Endothelial cell of umbilical vein (primary cell): ENCODE measurements at regions not wholly inside any gene's neighbourhood (a gene's known extent, or its start where the extent isn't known, plus 50 kb on each side); places are given as distances from the start of the nearest gene placed in this dataset.

ENCODE experiments used
- BruUV-seq: library from RNA; stranded (reverse); fragments of 400-500 nt; replicated peaks from 2 replicates; lab custom pipeline; 2021; lab: Mats Ljungman, UMichigan
- CTCF ChIA-PET: fragments of 300-600, 350-600 bp; sonication (Branson Sonifier 250); formaldehyde crosslinking; loops from one replicate; lab custom pipeline; 2021; ENCODE audit warnings: antibody characterized with exemption, inconsistent platforms; lab: Charles Lee
- POLR2A ChIA-PET: fragments of 300-600, 350-600 bp; sonication (Branson Sonifier 250); formaldehyde crosslinking; loops from one replicate; lab custom pipeline; 2021; ENCODE audit warnings: antibody characterized with exemption, inconsistent platforms; lab: Charles Lee
- DNase-seq: peaks from one replicate; pipeline ENCODE4 v3.0.0-alpha.2; 2011; ENCODE audit warnings: low read depth, low spot score
- FAIRE-seq: peaks from 2 replicates; lab custom pipeline; 2011; peaks lifted over from hg19 to GRCh38; lab: Jason Lieb, UNC
- H2AFZ ChIP-seq: 2 replicates; pipeline ENCODE4 v1.6.0; 2012; ENCODE audit warnings: low read depth, low read length, control low read depth, inconsistent platforms
- H3K27ac ChIP-seq: 2 replicates; pipeline ENCODE4 v1.5.1; 2011; ENCODE audit warnings: low read depth, mild to moderate bottlenecking, control low read depth, low read length, moderate library complexity; ENCODE audit not compliant: insufficient read depth
- H3K27me3 ChIP-seq, 2 experiments: 2 replicates each; pipeline versions ENCODE4 v1.6.0 to v1.6.1; 2011; ENCODE audit warnings: low read length in 2 of 2, mixed read lengths in 1 of 2; ENCODE audit not compliant: control insufficient read depth in 2 of 2, insufficient read depth in 2 of 2
- H3K36me3 ChIP-seq, 2 experiments: 2 replicates in 1 of 2; 3 replicates in 1 of 2; pipeline ENCODE4 v1.5.1; 2011; ENCODE audit warnings: low read length in 2 of 2, mild to moderate bottlenecking in 1 of 2, moderate library complexity in 1 of 2; ENCODE audit not compliant: control insufficient read depth in 2 of 2, insufficient read depth in 2 of 2; ENCODE audit errors: extremely low read depth in 1 of 2
- H3K4me1 ChIP-seq: 3 replicates; pipeline ENCODE4 v1.5.1; 2011; ENCODE audit warnings: mild to moderate bottlenecking, low read length; ENCODE audit not compliant: control insufficient read depth, insufficient read depth; ENCODE audit errors: extremely low read depth
- H3K4me2 ChIP-seq: 2 replicates; pipeline ENCODE4 v1.6.1; 2011; ENCODE audit warnings: low read length, control low read depth, mixed read lengths; ENCODE audit not compliant: insufficient read depth
- H3K4me3 ChIP-seq, 3 experiments: fragments of 200-600 bp in 1 of 3; sonication (generic), shearing (Covaris generic) in 1 of 3; replicated peaks in 1 of 3; 2 replicates each; pipeline ENCODE4 v1.5.1; 2011 to 2016; ENCODE audit warnings: control low read depth in 3 of 3, low read length in 3 of 3, mild to moderate bottlenecking in 2 of 3, inconsistent platforms in 1 of 3, low read depth in 1 of 3, moderate library complexity in 1 of 3; ENCODE audit not compliant: insufficient read depth in 1 of 3
- H3K79me2 ChIP-seq: 2 replicates; pipeline ENCODE4 v1.6.0; 2012; ENCODE audit warnings: low read length, inconsistent platforms; ENCODE audit not compliant: control insufficient read depth, insufficient read depth
- H3K9ac ChIP-seq: replicated peaks from 2 replicates; pipeline ENCODE3; 2011; ENCODE audit warnings: low read length, control low read depth; ENCODE audit not compliant: insufficient read depth; ENCODE audit errors: extremely low read depth
- H3K9me1 ChIP-seq: replicated peaks from 3 replicates; pipeline ENCODE4 v1.6.0; 2011; ENCODE audit warnings: mild to moderate bottlenecking, low read length; ENCODE audit not compliant: control insufficient read depth, insufficient read depth; ENCODE audit errors: extremely low read depth
- H3K9me3 ChIP-seq: replicated peaks from 2 replicates; pipeline ENCODE4 v1.5.1; 2012; ENCODE audit warnings: low read length, inconsistent platforms; ENCODE audit not compliant: control insufficient read depth, insufficient read depth
- H4K20me1 ChIP-seq: replicated peaks from 2 replicates; pipeline ENCODE3; 2011; ENCODE audit warnings: mild to moderate bottlenecking, low read length; ENCODE audit not compliant: control insufficient read depth, insufficient read depth; ENCODE audit errors: extremely low read depth
- CTCF ChIP-seq, 2 donors: IDR thresholded peaks; 1 replicate in 1 of 2; 2 replicates in 1 of 2; pipeline ENCODE4 v1.5.1; 2011; ENCODE audit warnings: low read length in 2 of 2, mild to moderate bottlenecking in 2 of 2, moderate library complexity in 2 of 2, control low read depth in 1 of 2, inconsistent platforms in 1 of 2, low read depth in 1 of 2; ENCODE audit not compliant: insufficient read depth in 1 of 2; ENCODE audit errors: extremely low read depth in 1 of 2
- EZH2 ChIP-seq: IDR thresholded peaks from 2 replicates; pipeline ENCODE4 v1.6.1; 2012; ENCODE audit warnings: borderline replicate concordance, low read depth, mild to moderate bottlenecking, moderate library complexity, low read length, inconsistent platforms; ENCODE audit not compliant: severe bottlenecking
- FOS ChIP-seq: IDR thresholded peaks from 2 replicates; pipeline ENCODE4 v1.6.1; 2011; ENCODE audit warnings: mild to moderate bottlenecking, low read length, moderate library complexity, borderline replicate concordance; ENCODE audit not compliant: insufficient read depth
- GATA2 ChIP-seq: IDR thresholded peaks from 2 replicates; pipeline ENCODE4 v1.7.0; 2011; ENCODE audit warnings: low read depth, mild to moderate bottlenecking, moderate library complexity, mixed read lengths, low read length; ENCODE audit not compliant: insufficient read length, insufficient read depth
- JUN ChIP-seq: IDR thresholded peaks from 2 replicates; pipeline ENCODE4 v1.6.1; 2011; ENCODE audit warnings: borderline replicate concordance, low read depth; ENCODE audit not compliant: insufficient read length, insufficient read depth
- MAX ChIP-seq: IDR thresholded peaks from 2 replicates; pipeline ENCODE4 v1.6.1; 2011; ENCODE audit not compliant: insufficient read depth, insufficient read length
- MYC ChIP-seq: IDR thresholded peaks from one replicate; pipeline ENCODE4 v1.6.1; 2011; ENCODE audit warnings: mild to moderate bottlenecking, low read depth, low read length
- POLR2A ChIP-seq: IDR thresholded peaks from 2 replicates; pipeline ENCODE4 v1.6.1; 2012; ENCODE audit warnings: low read depth, mild to moderate bottlenecking, control low read depth, low read length
- POLR2AphosphoS5 ChIP-seq: IDR thresholded peaks from 2 replicates; pipeline ENCODE4 v1.6.1; 2012; ENCODE audit warnings: low read depth, mild to moderate bottlenecking, control low read depth, low read length, moderate library complexity; ENCODE audit not compliant: insufficient read depth
- dilution Hi-C: fragments of 300-500 bp; cut with MboI; formaldehyde crosslinking; loops from one replicate; pipeline ENCODE4 v1.15.0; 2019; ENCODE audit warnings: low sequenced_read_pairs; ENCODE audit not compliant: extremely low pct_ligation_motif_present
- intact Hi-C: fragments of 100-400 bp; cut with micrococcal nuclease; formaldehyde crosslinking; loops from one replicate; pipeline ENCODE4 v1.10.0; 2022

GRCh38 chr2:217553202-217553601, 449.6 kb downstream of the TNS1 start:
- Histone ChIP-seq H3K27me3 (no peaks in the 10 kb centered on the region), H3K9ac (no peak overlapping the region), H4K20me1 (no peaks in the 10 kb centered on the region), H3K79me2 (no peaks in the 10 kb centered on the region), H3K4me2 (no peak overlapping the region), H3K4me3 (no peak overlapping the region), H3K9me1 (no peaks in the 10 kb centered on the region), H2AFZ (no peak overlapping the region), H3K9me3 (no peaks in the 10 kb centered on the region), H3K4me1 (no peaks in the 10 kb centered on the region), H3K27ac (no peak overlapping the region), H3K36me3 (no peaks in the 10 kb centered on the region)
- no TSS peak for BruUV-seq
- dilution Hi-C loops (no loop called here), intact Hi-C loops (no loop called here)
- TF ChIP-seq GATA2 (no peak), FOS (no peak), MAX (no peak), EZH2 (no peak), MYC (no peak), POLR2A (no peak), POLR2AphosphoS5 (no peak), JUN (no peak), CTCF (IDR thresholded peaks at IDR 0.05; ENCODE audit: extremely low read depth in 1 of 2, insufficient read depth in 1 of 2, low read depth in 1 of 2, low read length in 2 of 2) (no peak)
- ChIA-PET POLR2A (no interaction called here), CTCF (no interaction called here)
- FAIRE-seq, result no peak
- no peak for DNase-seq
